Stomach (tissue), 8 donors: ENCODE measurements at regions not wholly inside any gene's neighbourhood (a gene's known extent, or its start where the extent isn't known, plus 50 kb on each side); places are given as distances from the start of the nearest gene placed in this dataset.

Experiments used
- DNase-seq, 2 donors: peaks; one replicate each; pipeline versions ENCODE4 v3.0.0 to v3.0.0-alpha.2; 2013 to 2019
- H3K27ac ChIP-seq, 5 donors: fragments of 200-600 bp in 4 of 5; sonication (generic) in 4 of 5; one replicate each; pipeline ENCODE4 v1.5.1; 2013 to 2019; ENCODE audit warnings: mild to moderate bottlenecking in 1 of 5, moderate library complexity in 1 of 5
- H3K27me3 ChIP-seq, 3 donors: fragments of 200-600 bp; sonication (generic); one replicate each; pipeline ENCODE4 v1.5.1; 2017 to 2019; ENCODE audit warnings: mixed run types in 1 of 3
- H3K36me3 ChIP-seq, 4 donors: fragments of 200-600 bp; sonication (generic); 1 replicate in 3 of 4; 2 replicates in 1 of 4; pipeline ENCODE4 v1.5.1; 2016 to 2019
- H3K4me1 ChIP-seq, 4 donors: fragments of 200-600 bp; sonication (generic); one replicate each; pipeline ENCODE4 v1.5.1; 2016 to 2019
- H3K4me3 ChIP-seq, 4 donors: fragments of 200-600 bp; sonication (generic) in 3 of 4; one replicate each; pipeline ENCODE4 v1.5.1; 2016 to 2019; ENCODE audit warnings: mild to moderate bottlenecking in 1 of 4
- H3K9me3 ChIP-seq, 4 donors: fragments of 200-600 bp; sonication (generic); one replicate each; pipeline ENCODE4 v1.5.1; 2016 to 2019
- CTCF ChIP-seq, 7 experiments: fragments of 450-650 bp in 4 of 7; fragments of 200-600 bp in 3 of 7; sonication (generic) in 3 of 7; IDR thresholded peaks; one replicate each; pipeline ENCODE4 v1.5.1; 2016 to 2019; ENCODE audit warnings: antibody characterized with exemption in 7 of 7, control low read depth in 2 of 7, mild to moderate bottlenecking in 1 of 7
- EP300 ChIP-seq: sonication (generic); formaldehyde crosslinking; IDR thresholded peaks from one replicate; pipeline ENCODE4 v1.6.1; 2017; ENCODE audit warnings: antibody characterized with exemption
- POLR2A ChIP-seq, 4 donors: fragments of 450-650 bp; IDR thresholded peaks; one replicate each; pipeline ENCODE4 v1.6.1; 2016; ENCODE audit warnings: antibody characterized with exemption in 4 of 4, control low read depth in 2 of 4, mild to moderate bottlenecking in 1 of 4, moderate library complexity in 1 of 4
- POLR2AphosphoS5 ChIP-seq, 3 donors: sonication (generic); formaldehyde crosslinking; IDR thresholded peaks; one replicate each; pipeline ENCODE4 v1.6.1; 2016; ENCODE audit warnings: antibody characterized with exemption in 3 of 3
- WGBS, 5 donors: extraction: QIAGEN DNeasy Blood & Tissue Kit in 3 of 5; methylation state at CpG; one replicate each; pipeline versions ENCODE4 v1.1.5 to v1.1.7; 2013 to 2018; 5-methylcytosine and 5-hydroxymethylcytosine counted together
- intact Hi-C: fragments of 100-400 bp; cut with DNase I; formaldehyde crosslinking; loops from one replicate; pipeline ENCODE4 v1.15.1; 2023; ENCODE audit warnings: low total_unique reads
- donor health status: healthy with polysubstance abuse.
- donor health status: Bipolar disorder and iron deficiency.
- donor health status: healthy.

GRCh38 chr3:135674508-135674907 lies 291.0 kb upstream of the PPP2R3A start:
- Histone ChIP-seq H3K36me3 (no peaks in the 10 kb centered on the region), H3K4me1 (no peaks in the 10 kb centered on the region), H3K4me3 (no peak overlapping the region), H3K9me3 (peaks cover 0 to 12% (median 0%) of the 10 kb centered on the region in 4 donors), H3K27me3 (no peaks in the 10 kb centered on the region), H3K27ac (no peak overlapping the region)
- intact Hi-C loops: no loop called here
- TF ChIP-seq EP300 (no peak), POLR2A (IDR thresholded peaks at IDR 0.05) (no peak), CTCF (IDR thresholded peaks at IDR 0.05) (no peak), POLR2AphosphoS5 (IDR thresholded peaks at IDR 0.05) (no peak)
- DNase-seq: no peak
- WGBS, 5 donors: 74 to 91% (median 85%) methylated on average over 3 of the region's 3 CpGs

DNA sequence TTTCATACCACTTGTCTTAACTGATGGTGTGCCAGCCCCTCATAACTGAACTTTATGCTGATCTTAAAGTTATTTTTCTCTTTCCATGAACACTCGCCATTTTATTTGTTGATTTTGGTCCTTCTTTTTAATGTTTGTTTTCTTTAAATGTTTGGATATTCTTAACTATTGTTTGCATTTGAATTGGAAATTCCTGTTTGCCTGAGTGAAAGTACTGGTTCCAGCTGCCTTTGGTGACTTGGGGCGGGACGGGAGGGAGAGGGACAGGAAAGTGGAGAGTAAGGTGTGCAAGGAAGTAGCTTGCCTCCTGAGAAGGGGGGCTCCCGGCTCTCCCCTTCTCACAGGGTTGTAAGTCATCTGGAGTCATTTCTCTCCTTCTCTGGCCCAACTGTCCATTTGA lies 287.1 kb upstream of the PPP2R3A start:
- Histone ChIP-seq H3K9me3 (peaks cover 0 to 45% (median 13%) of the 10 kb centered on the region in 4 donors), H3K27me3 (no peaks in the 10 kb centered on the region), H3K4me1 (no peaks in the 10 kb centered on the region), H3K27ac (no peak overlapping the region), H3K4me3 (no peak overlapping the region), H3K36me3 (no peaks in the 10 kb centered on the region)
- TF ChIP-seq POLR2AphosphoS5 (IDR thresholded peaks at IDR 0.05) (no peak), EP300 (no peak), CTCF (IDR thresholded peaks at IDR 0.05) (no peak), POLR2A (IDR thresholded peaks at IDR 0.05) (no peak)
- DNase-seq: no peak
- 32 to 54% (median 44%) methylated on average over 4 of the region's 4 CpGs for WGBS, 5 donors
- intact Hi-C loops: no loop called here

GRCh38 chr3:135688003-135688402 lies 277.5 kb upstream of the PPP2R3A start:
- 75 to 91% (median 83%) methylated on average over 3 of the region's 3 CpGs for WGBS, 5 donors

GRCh38 chr3:135690664-135691063 lies 274.9 kb upstream of the PPP2R3A start:
- WGBS, 5 donors: 33 to 58% (median 48%) methylated on average over 3 of the region's 3 CpGs
- no peaks in the 10 kb centered on the region for H3K4me1 ChIP-seq
- no peaks in the 10 kb centered on the region for H3K36me3 ChIP-seq
- no peak overlapping the region for H3K27ac ChIP-seq
- TF ChIP-seq POLR2AphosphoS5 (IDR thresholded peaks at IDR 0.05): no peak
- no peak for TF ChIP-seq POLR2A (IDR thresholded peaks at IDR 0.05)
- TF ChIP-seq CTCF (IDR thresholded peaks at IDR 0.05): no peak
- no peak for TF ChIP-seq EP300
- no peaks in the 10 kb centered on the region for H3K9me3 ChIP-seq
- intact Hi-C loops: no loop called here
- no peak overlapping the region for H3K4me3 ChIP-seq
- no peaks in the 10 kb centered on the region for H3K27me3 ChIP-seq
- no peak for DNase-seq

More at GRCh38 chr3:135688003-135688402, 277.5 kb upstream of the PPP2R3A start:
- H3K27me3 ChIP-seq: no peaks in the 10 kb centered on the region
- H3K4me1 ChIP-seq: no peaks in the 10 kb centered on the region
- intact Hi-C loops: no loop called here
- TF ChIP-seq POLR2AphosphoS5 (IDR thresholded peaks at IDR 0.05) (no peak), EP300 (no peak), CTCF (IDR thresholded peaks at IDR 0.05) (no peak), POLR2A (IDR thresholded peaks at IDR 0.05) (no peak)
- peaks cover 0 to 8% (median 2%) of the 10 kb centered on the region in 4 donors for H3K9me3 ChIP-seq
- no peak overlapping the region for H3K4me3 ChIP-seq
- DNase-seq: no peak
- H3K36me3 ChIP-seq: no peaks in the 10 kb centered on the region
- no peak overlapping the region for H3K27ac ChIP-seq
